ENCODE measurements at regions not wholly inside any gene's neighbourhood (a gene's known extent, or its start where the extent isn't known, plus 50 kb on each side); places are given as distances from the start of the nearest gene placed in this dataset.
A peak's percentile ranks its signal among the peaks of the same experiment; 100 is the strongest.

DNA sequence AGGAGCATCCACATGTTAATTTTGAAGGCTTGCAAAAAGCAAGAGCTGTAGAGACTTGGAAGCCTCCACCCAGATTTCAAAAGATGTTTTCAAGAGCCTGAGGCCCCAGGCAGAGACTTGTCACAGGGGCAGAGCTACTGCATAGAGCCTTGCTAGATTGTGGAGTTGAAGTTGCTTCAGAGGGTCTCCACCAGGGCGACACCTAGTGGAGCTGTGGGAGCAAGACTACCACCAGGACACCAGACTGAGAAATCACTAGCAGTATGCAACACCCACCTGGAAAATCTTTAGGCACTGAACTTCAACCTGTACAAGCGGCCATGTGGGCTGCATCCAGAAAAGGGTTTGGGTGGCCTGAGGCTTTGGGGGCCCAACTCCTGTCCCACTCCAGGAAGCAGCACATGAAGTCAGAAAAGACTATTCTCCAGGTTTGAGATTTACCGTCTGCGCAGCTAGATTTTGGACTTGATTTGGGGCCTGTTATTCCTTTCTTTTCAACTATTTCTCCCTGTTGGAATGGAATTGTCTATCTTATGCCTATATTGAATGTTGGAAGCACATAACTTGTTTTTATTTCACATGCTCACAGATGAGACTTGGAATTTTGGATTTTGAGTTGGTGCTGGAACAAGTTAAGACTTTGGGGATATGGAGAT lies 508.6 kb downstream of the FLRT2 start:
- Histone ChIP-seq H3K4me3 (no peak overlapping the region), H3K27ac (ENCODE audit: low read depth in 1 of 2, low read length in 1 of 2) (no peak overlapping the region), H3K4me1 (ENCODE audit: control insufficient read depth in 5 of 5, insufficient read depth in 5 of 5, low read length in 5 of 5) (no peaks in the 10 kb centered on the region), H3K9me3 (ENCODE audit: control insufficient read depth in 4 of 4, insufficient read depth in 3 of 4, low read length in 3 of 4) (no peaks in the 10 kb centered on the region), H3K9ac (ENCODE audit: insufficient read depth in 1 of 2, low read length in 2 of 2) (no peak overlapping the region), H3K36me3 (ENCODE audit: control insufficient read depth in 4 of 4, insufficient read depth in 4 of 4, low read length in 4 of 4) (no peaks in the 10 kb centered on the region), H3K27me3 (ENCODE audit: control insufficient read depth in 3 of 3, insufficient read depth in 3 of 3, low read length in 2 of 3) (no peaks in the 10 kb centered on the region)
- ATAC-seq (ENCODE audit: insufficient read depth, low FRiP score) (no peak), DNase-seq (peak in 2 of 3 donors; percentile 28 to 57)
- TF ChIP-seq, protein P1, sequence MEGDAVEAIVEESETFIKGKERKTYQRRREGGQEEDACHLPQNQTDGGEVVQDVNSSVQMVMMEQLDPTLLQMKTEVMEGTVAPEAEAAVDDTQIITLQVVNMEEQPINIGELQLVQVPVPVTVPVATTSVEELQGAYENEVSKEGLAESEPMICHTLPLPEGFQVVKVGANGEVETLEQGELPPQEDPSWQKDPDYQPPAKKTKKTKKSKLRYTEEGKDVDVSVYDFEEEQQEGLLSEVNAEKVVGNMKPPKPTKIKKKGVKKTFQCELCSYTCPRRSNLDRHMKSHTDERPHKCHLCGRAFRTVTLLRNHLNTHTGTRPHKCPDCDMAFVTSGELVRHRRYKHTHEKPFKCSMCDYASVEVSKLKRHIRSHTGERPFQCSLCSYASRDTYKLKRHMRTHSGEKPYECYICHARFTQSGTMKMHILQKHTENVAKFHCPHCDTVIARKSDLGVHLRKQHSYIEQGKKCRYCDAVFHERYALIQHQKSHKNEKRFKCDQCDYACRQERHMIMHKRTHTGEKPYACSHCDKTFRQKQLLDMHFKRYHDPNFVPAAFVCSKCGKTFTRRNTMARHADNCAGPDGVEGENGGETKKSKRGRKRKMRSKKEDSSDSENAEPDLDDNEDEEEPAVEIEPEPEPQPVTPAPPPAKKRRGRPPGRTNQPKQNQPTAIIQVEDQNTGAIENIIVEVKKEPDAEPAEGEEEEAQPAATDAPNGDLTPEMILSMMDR (IDR thresholded peaks at IDR 0.05; ENCODE audit: control extremely low read depth, extremely low read depth): peak; percentile 38
- 72% methylated on average over 4 of the region's 4 CpGs for WGBS, 2 donors

DNA sequence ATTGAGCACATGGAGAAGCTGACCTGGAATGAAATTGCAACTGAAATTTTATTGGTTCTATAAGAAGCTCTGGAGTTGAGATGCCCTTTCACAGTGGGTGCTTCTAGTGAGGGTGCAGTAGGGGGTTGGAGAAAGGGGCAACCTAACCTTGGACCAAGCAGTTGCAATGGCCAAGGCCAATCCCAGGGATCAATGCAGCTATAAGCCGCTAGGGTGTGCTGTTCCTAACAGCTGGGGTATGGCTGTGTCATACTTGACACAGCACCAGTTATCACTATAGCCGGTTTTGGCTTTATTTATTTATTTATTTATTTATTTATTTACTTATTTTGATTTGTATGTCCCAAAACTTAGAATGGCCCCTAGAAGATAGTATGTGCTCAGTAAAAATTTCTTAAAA lies 505.9 kb downstream of the FLRT2 start:
- DNase-seq: no peak
- Histone ChIP-seq H3K9me3 (ENCODE audit: control insufficient read depth in 4 of 4, insufficient read depth in 3 of 4, low read length in 3 of 4) (no peaks in the 10 kb centered on the region), H3K27me3 (ENCODE audit: control insufficient read depth in 3 of 3, insufficient read depth in 3 of 3, low read length in 2 of 3) (no peaks in the 10 kb centered on the region), H3K4me3 (no peak overlapping the region), H3K27ac (ENCODE audit: low read depth in 1 of 2, low read length in 1 of 2) (no peak overlapping the region), H3K36me3 (ENCODE audit: control insufficient read depth in 4 of 4, insufficient read depth in 4 of 4, low read length in 4 of 4) (no peaks in the 10 kb centered on the region), H3K9ac (ENCODE audit: insufficient read depth in 1 of 2, low read length in 2 of 2) (no peak overlapping the region), H3K4me1 (ENCODE audit: control insufficient read depth in 5 of 5, insufficient read depth in 5 of 5, low read length in 5 of 5) (no peaks in the 10 kb centered on the region)
- ATAC-seq (ENCODE audit: insufficient read depth, low FRiP score): no peak
- TF ChIP-seq, protein P1 (IDR thresholded peaks at IDR 0.05; ENCODE audit: control extremely low read depth, extremely low read depth): no peak
- 62 to 67% methylated on average over 2 of the region's 2 CpGs for whole genome bisulfite sequencing, 2 donors

DNA sequence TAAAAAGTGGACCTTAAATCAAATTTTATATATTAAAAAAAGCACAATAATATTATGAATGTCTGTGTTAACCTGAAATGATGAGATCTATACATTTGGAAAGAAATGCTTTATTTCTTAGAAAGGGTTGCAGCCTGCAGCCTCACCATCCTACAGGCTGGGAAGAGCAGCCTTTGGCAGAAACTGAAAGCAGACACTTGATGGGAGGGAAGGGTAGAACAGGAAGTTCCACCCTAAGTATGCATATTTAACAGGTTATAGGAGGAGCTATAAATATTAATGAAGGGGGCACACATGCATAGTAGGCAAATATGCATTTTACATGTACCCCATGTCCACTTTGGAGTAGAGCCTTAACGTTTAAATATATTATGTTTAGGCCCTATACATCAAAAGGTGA lies 498.0 kb downstream of the FLRT2 start:
- 85 to 91% methylated on average over 1 of the region's 1 CpG for WGBS, 2 donors
- no peaks in the 10 kb centered on the region for H3K27me3 ChIP-seq (ENCODE audit: control insufficient read depth in 3 of 3, insufficient read depth in 3 of 3, low read length in 2 of 3)
- ATAC-seq (ENCODE audit: insufficient read depth, low FRiP score): no peak
- no peak for DNase-seq
- TF ChIP-seq, protein P1 (IDR thresholded peaks at IDR 0.05; ENCODE audit: control extremely low read depth, extremely low read depth): no peak
- no peak overlapping the region for H3K9ac ChIP-seq (ENCODE audit: insufficient read depth in 1 of 2, low read length in 2 of 2)
- no peak overlapping the region for H3K4me3 ChIP-seq
- no peak overlapping the region for H3K27ac ChIP-seq (ENCODE audit: low read depth in 1 of 2, low read length in 1 of 2)
- peaks cover 0 to 2% (median 0%) of the 10 kb centered on the region in 4 donors for H3K9me3 ChIP-seq (ENCODE audit: control insufficient read depth in 4 of 4, insufficient read depth in 3 of 4, low read length in 3 of 4)
- H3K36me3 ChIP-seq (ENCODE audit: control insufficient read depth in 4 of 4, insufficient read depth in 4 of 4, low read length in 4 of 4): no peaks in the 10 kb centered on the region
- no peaks in the 10 kb centered on the region for H3K4me1 ChIP-seq (ENCODE audit: control insufficient read depth in 5 of 5, insufficient read depth in 5 of 5, low read length in 5 of 5)

DNA sequence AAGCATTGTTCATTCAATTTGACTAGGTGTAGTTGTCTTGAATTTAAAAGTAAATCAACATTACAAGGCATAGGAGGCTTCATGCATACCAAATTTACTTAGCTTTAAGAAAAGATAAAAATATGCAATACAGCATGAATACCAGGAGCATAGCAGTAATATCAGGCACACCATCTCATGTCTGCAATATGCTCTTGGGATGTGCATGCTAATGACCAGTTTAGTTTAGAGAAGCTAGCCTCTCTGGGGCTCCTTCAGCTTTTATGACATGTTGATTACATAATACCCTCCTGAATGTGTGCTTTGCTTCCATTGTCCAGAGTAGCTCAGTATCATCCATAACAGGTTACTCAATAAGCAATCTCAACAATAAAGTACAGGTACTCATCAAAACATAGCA lies 497.2 kb downstream of the FLRT2 start:
- ATAC-seq (ENCODE audit: insufficient read depth, low FRiP score) (no peak), DNase-seq (no peak)
- TF ChIP-seq, protein P1 (IDR thresholded peaks at IDR 0.05; ENCODE audit: control extremely low read depth, extremely low read depth): no peak
- H3K9ac ChIP-seq (ENCODE audit: insufficient read depth in 1 of 2, low read length in 2 of 2): no peak overlapping the region
- no peak overlapping the region for H3K27ac ChIP-seq (ENCODE audit: low read depth in 1 of 2, low read length in 1 of 2)
- no peak overlapping the region for H3K4me3 ChIP-seq
- no peaks in the 10 kb centered on the region for H3K36me3 ChIP-seq (ENCODE audit: control insufficient read depth in 4 of 4, insufficient read depth in 4 of 4, low read length in 4 of 4)
- no peaks in the 10 kb centered on the region for H3K4me1 ChIP-seq (ENCODE audit: control insufficient read depth in 5 of 5, insufficient read depth in 5 of 5, low read length in 5 of 5)
- no peaks in the 10 kb centered on the region for H3K27me3 ChIP-seq (ENCODE audit: control insufficient read depth in 3 of 3, insufficient read depth in 3 of 3, low read length in 2 of 3)
- H3K9me3 ChIP-seq (ENCODE audit: control insufficient read depth in 4 of 4, insufficient read depth in 3 of 4, low read length in 3 of 4): peaks cover 0 to 2% (median under 1%) of the 10 kb centered on the region in 4 donors
